ENCODE measurements at regions not wholly inside any gene's neighbourhood (a gene's known extent, or its start where the extent isn't known, plus 50 kb on each side); places are given as distances from the start of the nearest gene placed in this dataset.
"Not testable (repeated sequence)": the region's sequence is repeated elsewhere in the genome, so short reads cannot be mapped to it uniquely, and the experiment has no call there.

DNA sequence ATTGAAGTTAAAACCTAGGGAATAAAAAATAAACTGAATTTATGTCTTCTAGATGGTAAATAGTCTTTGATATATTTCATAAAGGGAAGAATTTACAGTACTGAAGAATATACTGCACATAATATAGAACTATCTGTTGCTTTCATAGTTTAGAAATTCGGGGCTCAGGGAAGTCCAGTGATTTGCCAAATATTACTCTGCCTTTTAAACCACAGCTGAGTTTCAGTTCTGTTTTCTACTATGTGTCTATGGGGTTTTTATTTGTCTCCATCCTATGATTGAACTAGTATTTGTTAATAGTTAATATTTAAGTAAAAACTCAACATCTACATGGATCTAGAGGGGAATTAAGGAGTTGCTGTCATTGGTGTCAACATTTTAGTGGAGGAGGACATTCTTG, 715.0 kb upstream of the CDH8 start:
- no peak for DNase-seq (ENCODE audit: low spot score)

DNA sequence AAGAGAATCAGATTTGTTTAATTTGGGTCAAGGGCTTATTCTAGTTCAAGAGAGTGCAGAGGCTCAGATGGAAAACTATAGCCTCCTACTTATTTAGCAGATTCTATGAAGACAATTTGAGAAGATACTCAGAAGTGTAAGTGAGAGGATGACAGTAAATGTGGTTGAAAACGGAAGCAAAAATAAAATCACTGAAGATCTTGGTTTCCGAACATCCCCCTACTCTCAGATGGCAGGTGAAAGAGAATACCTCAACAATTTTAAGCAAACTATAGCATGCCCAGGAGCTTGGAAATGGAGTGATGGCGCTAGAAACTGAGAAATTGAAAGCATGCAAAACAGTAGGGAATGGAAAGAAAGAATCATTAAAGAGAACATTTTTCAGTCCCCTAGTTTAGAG, 705.5 kb upstream of the CDH8 start:
- no peak for DNase-seq (ENCODE audit: low spot score)

DNA sequence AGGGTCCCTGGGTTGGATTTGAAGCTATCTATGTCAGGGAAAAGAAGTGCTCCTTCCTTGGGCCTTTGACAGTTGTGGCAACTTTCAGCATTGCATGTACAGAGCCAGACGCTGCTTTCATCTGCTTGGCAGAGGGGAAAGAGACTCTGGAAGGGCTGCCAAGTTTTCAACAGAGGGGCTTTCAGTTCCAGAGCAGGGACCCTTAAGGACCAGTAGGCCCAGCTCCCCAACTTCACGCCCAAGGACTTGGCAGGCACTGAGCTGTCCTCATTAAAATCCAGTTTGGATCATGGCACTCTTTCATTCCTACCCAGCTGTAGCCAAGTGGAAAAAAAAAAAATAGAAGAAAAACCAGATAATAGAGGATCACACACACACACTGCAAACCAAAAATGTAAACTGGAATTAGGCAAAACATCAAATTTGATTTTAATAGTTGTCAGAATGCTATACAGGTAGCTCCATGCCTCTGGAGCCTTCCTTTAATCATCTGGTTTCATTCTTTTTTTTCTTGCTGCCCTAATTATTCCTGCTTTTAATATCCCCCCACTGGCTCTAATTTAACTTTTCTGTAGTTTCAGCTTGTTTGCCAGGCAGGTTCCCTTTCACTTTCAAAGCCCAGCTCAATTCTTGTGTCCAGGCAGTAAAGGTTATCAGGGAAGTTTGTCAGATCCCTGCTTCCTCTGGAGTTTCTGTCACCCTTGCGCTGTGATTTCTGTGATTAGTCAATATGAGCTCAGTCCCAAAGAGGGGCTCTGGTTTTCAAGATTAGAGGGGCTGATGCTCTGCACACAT, 702.6 kb upstream of the CDH8 start:
- DNase-seq (ENCODE audit: low spot score): no peak

DNA sequence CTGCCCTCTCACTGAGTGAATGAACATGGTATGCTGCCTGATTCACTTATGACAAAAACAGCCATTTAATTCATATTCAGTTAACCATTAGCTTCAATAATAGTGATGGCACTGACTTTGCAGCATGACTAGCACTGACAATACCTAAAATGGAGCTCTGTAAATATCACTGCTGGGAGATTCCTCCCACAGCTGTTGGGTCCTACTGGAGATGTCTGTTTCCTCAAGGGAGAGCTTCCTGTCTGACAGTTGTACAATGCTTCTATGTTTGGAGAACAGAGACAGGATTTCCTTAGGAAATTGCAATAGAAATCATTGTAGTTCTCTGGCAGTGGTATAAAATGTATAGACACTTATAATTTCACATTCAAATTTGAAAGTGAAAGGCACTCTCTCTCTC, 695.9 kb upstream of the CDH8 start:
- DNase-seq (ENCODE audit: low spot score): no peak

DNA sequence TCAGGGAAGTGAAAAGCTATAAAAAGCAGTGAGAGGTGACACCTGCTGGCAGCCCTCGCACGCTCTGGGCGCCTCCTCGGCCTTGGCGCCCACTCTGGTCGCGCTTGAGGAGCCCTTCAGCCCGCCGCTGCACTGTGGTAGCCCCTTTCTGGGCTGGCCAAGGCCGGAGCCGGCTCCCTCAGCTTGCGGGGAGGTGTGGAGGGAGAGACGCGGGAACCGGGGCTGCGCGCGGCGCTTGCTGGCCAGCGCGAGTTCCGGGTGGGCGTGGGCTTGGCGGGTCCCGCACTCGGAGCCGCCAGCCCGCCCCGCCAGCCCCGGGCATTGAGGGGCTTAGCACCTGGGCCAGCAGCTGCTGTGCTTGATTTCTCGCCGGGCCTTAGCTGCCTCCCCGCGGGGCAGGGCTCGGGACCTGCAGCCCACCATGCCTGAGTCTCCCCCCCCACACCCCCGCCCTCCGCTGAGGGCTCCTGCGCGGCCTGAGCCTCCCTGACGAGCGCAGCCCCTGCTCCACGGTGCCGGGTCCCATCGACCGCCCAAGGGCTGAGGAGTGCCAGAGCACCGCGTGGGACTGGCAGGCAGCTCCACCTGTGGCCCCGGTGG, 688.5 kb upstream of the CDH8 start:
- DNase-seq (ENCODE audit: low spot score): not testable (repeated sequence)

DNA sequence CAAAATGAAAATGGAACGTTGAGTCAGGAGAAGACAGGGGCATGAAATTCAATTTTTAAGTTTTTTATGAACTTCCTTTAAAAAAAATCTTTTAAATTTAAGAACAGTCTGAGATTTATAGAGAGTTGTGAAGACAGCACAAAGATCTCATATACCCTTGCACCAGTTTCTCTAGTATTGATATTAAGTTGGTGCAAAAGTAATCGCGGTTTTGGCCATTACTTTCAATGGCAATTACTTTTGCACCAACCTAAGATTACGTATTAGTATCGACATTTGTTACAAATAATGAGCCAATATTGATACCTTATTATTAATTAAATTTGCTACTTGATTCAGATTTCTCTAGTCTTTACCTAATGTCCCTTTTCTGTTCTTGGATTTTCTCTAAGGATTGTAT, 684.4 kb upstream of the CDH8 start:
- no peak for DNase-seq (ENCODE audit: low spot score)

DNA sequence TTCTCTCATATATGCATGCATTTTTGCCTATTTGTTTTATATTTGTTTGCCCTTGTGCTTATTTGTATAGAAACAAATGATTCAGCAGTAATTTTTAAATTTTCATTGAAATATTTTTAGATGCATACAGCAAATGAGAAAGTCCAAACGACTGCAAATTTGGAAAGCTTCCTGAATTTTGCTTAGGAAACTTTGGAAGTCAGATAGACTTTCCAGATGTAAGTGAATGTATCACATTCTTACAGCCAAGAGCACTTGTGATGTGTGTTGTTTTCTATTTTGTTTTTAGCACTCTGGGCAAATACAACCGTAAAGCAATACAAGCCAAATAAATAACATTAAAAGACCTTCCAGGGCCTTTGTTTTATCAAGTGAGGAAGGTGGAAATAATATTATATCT, 680.8 kb upstream of the CDH8 start:
- no peak for DNase-seq (ENCODE audit: low spot score)

DNA sequence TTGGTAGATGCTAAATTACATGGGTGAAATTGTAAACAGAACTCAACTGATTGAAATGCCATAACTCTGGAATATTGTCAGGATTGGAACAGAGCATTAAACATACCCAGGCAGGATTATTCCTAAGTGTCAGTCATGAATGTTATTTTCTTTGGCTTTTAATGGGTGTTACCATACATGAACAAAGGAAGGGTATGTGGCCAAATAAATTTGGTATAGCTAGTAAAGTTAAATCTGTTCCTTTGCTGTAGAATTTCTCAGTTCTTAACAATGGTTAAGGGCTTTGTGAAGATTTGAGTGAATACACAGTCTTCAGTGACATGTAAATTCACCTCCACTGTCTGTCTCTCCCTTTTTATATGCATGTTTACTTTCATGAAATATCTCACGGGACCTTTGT, 679.5 kb upstream of the CDH8 start:
- DNase-seq (ENCODE audit: low spot score): no peak

DNA sequence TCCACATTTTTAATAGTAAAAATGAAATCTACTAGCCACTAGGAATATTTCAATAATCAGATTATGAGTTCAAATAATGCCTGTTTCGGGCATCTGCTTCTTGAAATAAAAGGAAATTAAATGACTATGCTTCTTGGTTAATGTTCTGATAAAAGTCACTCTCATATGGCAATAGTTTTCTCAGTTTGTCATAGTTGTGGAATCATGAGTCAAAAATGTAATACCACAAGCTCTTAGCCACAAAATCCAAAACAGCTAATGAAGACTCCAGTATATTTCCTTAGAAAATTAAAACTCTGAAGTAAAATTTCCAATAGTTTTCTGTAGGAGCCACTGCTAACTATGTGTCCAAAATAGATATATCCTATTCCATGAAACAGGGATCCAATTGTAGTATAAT, 676.3 kb upstream of the CDH8 start:
- no peak for DNase-seq (ENCODE audit: low spot score)

DNA sequence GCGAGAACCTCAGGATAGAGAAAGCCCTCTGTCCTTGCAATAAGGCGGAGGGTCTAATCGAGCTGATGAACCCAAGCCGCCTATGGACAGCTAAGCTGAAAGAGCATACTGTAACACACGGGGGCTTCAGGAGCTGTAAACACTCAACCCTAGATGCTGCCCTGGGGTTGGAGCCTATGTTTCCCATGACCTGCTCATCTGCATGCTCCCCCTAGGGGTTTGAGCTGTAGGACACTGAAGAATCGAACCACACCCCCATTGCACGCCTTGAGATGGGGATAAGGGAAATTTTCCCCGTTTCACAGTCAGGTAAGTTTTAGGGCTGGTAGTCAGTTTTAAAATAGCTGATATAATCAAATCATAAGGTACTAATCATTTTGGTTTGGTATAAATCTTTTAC, 675.6 kb upstream of the CDH8 start:
- no peak for DNase-seq (ENCODE audit: low spot score)

DNA sequence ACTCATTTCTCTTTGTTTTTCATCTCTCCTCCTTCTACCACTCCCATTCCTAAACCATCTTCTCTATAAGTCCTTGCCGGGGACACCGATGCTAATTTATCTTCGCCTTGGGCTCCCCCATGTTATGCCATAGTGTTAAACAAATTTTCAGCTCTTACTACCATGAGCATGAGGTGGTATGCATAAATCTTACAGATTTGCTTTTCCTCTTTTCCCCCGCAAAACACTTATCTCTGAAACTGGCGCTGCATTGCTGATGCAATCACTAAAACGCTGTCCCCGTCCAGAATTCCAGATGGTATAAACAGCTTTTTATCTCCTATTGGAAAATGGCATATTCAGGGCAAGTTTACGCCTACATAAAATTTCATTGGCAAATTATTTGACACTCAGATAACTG, 673.6 kb upstream of the CDH8 start:
- DNase-seq (ENCODE audit: low spot score): no peak

DNA sequence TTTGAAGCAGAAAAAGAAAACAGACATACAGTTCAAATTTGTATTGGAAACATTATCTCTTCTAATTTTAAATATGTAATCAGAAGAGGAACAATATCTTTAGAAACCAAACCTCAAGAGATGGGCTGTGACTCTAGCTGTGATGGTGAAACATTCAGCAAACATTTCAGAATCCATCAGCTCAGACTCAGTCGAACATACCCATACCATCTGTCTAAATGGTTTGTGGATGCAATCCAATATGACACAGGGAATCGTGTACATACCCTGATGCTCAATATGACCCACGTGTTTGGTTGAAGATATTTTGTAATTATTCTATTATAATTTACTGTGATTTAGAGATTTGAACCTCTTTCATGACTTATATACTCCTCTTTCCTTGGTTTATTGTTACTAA, 665.2 kb upstream of the CDH8 start:
- DNase-seq (ENCODE audit: low spot score): no peak

DNA sequence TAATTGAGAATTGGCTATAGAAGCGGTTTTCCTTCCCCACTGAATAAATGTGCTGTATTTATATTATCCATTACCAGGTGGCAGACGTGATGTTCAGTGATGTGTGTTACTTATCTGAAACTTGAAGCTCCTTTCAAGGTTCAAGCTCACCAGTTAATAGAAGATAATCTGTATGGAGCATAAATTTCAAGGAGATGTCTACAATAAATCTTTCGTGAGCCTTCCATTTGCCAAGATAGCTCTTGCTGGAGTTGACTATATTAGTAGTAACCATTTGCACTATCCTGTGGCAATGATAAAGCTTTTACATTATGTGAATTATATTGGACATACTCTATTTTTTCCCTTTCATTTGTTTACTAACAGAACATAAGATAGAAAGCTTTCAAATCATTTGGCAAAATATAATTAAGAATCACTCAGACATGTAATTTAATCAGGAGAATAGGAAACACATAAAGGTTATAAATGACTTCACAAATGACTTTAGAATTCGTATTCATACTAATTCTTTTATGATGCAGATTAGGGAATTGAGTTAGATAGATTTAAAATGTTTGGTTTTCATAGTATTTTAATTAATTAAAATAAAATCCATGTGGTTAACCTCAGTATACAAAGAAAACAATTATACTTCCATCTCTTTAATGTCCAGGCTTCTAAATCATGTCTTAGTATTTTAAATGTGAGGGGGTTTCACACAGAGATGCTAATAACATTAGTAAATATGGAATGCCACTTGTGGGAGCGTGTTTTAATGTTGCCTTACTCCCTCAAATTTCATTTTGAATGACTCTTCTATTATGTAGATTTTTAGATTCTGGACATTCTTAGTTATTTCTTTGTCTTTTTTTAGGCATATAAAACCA, 664.4 kb upstream of the CDH8 start:
- DNase-seq (ENCODE audit: low spot score): no peak

DNA sequence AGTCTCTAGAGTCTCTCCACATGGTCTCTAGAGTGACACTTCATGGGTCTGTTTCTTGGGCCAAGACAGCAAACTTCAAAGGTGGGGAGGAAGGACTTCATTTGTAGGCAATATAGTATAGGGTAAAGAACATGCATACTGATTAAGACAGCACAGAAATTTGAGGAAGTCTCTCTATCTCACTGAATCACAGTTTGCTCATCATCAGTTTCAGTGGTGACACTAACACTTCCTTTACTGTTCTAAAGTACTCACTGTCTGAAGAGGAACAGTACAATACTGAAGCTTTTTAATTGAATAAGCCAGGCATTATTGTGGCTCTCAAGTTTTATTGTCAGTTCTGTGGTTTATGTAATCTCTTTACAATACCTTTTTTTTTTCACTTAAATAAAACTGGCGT, 656.4 kb upstream of the CDH8 start:
- DNase-seq (ENCODE audit: low spot score): no peak

DNA sequence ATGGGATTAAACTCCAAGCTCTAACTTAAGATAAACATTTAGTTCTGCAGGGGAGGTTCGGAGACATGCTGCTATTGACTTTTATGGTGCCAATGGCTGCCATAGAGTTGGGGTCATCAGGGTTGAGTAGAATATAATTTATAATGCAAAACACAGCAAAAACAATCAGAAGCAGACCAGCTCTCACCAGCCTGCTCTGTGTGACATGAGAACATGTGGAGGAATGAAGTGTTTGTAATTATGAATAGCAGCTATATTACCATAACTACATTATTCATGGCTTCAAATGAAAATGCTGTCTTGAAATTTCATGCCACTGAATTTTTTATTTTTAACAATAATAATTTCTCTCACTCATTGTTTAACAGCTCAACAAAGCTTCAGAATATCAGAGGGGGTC, 645.6 kb upstream of the CDH8 start:
- DNase-seq (ENCODE audit: low spot score): no peak

DNA sequence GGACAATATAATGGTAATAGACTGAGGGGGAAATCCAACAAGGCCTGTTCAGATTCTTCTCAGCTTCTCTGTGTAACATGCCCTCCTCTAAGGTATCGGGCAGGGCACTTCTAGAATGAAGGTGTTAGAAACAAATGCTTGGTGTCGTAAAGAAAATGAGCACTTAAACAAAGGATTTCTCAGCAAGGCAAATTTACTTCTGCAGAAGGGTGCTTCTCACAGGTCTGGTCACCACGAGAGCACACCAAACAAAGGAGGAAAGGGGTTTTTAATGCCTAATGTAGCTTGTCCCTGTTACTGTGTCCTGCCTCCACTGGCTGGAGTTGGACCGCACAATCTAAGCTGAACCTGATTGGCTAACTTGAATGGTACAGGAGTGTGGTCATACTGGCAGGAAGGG, 642.6 kb upstream of the CDH8 start:
- DNase-seq (ENCODE audit: low spot score): no peak

DNA sequence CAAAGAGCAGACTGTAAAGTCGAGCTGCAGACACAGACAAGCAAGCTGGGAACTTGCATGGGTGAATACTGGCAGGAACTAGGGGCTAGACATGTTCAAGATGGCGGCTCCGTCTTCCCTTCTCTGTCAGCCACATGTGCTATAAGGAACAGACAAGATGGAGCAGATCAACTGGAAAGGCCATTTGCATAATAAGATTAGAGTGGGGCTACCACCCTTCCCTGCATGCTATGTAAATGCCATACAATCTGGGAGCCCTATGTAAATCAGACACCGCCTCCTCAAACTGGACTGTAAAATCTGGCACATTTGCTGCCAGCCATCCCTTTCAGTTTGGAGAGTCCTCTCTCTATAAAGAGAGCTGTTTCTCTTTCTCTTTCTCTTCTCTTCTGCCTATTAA, 640.1 kb upstream of the CDH8 start:
- no peak for DNase-seq (ENCODE audit: low spot score)

DNA sequence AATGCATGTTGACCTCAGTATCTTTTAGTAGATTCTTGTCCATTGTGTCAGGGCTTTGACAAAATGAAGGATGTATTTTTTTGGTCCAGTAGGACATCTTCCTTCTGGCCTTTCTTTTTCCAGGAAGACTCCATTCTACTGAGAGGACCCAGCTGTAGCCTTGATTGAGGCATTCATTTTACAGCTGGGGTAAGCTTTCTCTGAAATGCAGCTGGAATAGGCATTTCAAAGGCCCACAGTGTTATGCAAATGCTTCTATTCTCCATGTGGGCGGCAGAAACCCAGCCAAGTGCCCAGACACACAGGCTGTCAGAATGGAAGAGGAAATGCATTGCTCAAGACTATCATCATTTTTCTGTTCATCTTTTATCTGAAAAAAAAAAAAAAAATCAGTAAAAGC, 629.0 kb upstream of the CDH8 start:
- no peak for DNase-seq (ENCODE audit: low spot score)

DNA sequence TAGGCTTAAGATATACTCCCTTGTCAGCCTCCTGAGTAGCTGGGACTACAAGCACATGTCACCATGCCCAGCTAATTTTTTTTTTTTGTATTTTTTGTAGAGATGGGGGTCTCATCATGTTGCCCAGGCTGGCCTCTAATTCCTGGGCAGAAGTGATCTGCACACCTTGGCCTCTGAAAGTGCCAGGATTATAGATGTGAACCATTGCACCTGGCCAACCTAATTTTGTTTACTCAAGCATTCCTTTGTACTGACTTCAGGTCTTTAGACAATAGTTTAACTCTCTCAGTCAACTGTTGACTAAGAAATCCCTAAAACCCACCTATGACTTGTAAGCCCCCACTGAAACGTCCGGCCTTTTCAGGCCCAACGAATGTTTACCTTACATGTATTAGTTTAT, 628.3 kb upstream of the CDH8 start:
- no peak for DNase-seq (ENCODE audit: low spot score)

DNA sequence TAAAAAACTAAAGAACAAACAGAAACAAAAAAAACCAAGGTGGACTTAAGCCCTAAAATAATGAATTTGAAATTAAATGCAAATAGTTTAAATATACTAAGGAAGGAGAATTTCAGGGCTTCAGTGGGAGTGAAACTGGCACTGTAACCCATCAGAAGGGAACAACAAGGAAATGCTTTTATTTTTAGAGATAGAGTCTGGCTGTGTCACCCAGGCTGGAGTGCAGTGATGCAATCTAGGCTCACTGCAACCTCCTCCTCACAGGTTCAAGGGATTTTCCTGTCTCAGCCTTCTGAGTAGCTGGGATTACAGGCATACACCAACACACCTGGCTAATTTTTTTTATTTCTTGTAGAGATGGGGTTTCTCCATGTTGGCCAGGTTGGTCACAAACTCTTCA, 625.2 kb upstream of the CDH8 start:
- no peak for DNase-seq (ENCODE audit: low spot score)

DNA sequence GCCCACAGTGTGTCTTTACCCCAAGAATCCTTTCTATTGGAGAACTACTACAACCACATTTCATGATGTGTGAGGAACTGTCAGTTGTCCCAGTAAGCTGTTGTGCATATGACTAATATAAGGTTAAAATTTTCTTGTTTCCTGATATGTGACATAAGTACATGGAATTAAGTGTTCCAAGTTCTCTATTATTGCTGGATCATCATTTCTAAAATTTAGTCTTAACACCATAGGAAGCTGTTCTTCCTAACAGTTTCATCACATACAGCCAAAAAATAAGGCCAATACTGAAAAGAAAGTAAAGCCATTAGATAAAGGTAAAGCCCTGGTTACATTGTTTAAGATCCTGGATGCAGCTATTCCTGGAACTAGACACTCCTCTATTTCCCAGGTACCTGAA, 620.9 kb upstream of the CDH8 start:
- no peak for DNase-seq (ENCODE audit: low spot score)

DNA sequence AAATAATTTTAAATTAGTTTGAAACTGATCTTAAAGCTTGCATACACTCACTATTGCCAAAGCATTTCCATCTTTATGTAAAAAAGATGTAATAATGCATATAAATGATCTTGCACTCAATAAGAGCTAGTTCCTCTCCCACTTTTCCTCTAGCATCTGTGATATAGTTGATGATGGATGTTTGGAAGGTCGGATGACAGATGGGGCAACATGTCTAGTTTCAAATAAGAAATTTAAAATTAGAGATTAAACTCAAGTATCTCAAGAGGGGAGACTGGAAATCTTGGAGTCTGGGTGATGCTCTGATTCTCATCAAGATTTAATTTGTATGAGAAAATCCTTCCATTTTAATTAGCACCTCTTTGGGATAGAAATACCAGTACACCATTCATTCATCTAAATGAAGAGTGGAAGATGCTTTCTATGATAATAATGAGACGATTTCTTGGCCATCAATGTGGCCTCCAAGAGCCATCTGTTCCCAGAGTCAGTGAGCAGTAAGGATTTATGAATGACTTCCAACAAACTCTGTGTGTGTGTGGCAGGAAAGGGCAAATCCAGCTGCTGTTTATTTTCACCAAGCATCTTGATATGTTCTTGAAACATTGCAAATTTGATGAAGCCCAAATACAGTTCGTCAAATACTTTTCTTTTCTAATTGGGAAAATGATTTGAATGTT, 616.3 kb upstream of the CDH8 start:
- DNase-seq (ENCODE audit: low spot score): no peak

DNA sequence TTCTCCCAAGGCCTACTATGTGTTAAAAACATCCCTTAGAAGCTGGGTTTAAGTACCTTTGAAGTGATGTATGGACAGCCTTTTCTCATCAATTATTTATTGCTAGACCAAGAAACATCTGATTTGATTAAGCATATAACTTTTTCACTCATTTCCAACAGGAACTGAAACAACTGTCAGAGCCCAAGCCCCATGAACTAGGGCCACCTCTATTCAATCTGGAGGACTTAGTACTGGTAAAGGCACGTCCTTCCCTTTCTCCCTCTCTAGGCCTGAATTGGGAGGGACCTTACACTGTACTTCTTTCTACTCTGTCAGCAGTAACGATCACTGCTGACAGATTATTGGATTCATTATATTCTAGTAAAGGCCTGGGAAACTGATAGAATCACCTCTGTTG, 612.0 kb upstream of the CDH8 start:
- no peak for DNase-seq (ENCODE audit: low spot score)

Measured in AG08396 (cell line).